ENCODE measurements at regions not wholly inside any gene's neighbourhood (a gene's known extent, or its start where the extent isn't known, plus 50 kb on each side); places are given as distances from the start of the nearest gene placed in this dataset.

DNA sequence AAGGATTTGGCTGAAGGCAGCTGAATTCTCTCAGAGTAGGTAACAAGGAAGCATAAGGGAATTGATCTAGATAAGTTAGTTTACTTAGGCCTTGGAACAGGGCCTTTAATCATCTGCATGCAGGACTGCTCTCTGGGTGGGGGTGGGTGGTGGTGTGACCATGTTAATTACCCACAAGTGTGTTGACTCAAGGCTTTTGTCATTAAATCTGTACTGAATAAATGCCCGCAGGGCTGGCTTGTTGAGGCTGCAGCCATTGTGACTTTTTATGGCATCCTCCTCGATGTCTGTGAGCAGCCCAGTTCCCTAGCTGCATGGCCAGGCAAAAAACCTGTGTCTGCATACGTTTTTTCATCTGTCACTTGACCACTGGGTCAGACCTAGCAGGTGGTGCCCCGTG lies 63.5 kb upstream of the ASCC3 start:
- DNase-seq, result no peak

DNA sequence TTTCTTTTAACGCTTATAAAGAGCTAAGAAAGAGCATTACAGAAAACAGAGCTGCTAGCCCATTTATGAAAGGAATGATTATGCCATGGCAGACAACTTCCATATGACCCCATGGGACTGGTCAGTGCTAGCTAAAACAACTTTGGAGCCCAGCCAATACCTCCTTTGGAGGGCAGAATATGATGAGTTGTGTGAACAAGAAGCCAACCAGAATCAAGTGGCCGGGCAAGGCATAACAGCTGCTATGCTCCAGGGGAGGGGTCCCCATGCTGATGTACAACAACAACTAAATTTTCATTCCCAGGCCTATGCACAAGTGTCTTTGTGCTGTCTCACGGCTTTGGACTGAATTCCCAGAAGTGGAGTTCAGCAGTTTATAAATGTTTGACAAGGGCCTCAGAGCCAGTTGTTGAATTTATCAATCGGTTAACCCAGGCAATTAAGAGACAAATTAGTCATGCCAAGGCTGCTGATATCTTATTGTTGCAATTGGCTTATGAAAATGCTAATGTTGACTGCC lies 65.0 kb upstream of the ASCC3 start:
- no peak for DNase-seq

DNA sequence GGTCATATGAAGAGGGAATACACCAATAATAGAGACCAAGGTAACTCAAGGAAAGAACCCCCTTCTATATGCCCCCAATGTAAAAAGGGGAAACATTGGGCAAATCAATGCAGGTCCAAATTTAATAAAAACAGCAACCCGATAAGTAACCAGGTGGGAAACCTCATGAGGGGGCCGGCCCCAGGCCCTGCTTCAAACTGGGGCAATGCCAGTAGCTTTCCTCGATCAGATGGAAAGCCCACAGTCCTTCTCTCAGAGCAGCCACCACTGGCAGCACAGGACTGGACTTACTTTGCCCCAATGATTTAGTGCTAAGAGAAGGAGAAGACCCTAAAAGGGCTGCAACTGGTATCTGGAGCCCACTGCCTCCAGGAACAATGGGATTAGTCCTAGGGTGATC lies 65.6 kb upstream of the ASCC3 start:
- no peak for DNase-seq

DNA sequence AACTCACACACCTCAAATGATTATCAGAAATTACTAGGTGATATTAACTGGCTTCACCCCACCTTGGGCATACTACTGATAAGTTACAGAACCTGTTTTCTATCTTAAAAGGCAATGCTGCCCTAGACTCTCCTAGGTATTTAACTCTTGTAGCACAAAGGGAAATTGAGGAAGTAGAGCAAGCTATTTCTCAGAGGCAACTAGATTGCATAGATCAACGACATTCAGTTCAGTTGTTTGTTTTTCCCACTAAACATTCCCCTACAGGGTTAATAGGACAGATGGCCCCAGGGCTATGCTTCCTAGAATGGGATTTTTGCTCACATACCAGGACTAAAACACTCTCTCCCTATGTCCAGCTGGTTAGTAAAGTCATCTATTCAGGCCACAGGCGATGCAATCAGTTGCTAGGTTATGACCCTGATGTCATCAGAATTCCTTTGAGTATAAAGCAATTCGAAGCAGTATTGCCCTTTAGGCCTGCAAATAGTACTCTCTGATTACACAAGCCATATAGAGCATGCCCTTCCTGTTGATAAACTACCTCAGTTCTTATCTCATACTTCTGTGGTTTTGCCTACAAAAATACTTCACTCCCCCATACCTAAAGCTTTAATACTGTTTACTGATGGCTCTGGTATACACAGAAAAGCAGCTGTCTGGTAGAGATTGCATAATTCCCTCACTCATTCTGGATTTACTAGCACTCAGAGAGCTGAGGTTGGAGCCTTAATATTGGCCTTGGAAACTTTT lies 67.4 kb upstream of the ASCC3 start:
- no peak for DNase-seq

GRCh38 chr6:100952006-100952405 lies 70.9 kb upstream of the ASCC3 start:
- no peak for DNase-seq

- no peak for DNase-seq
Measured at GRCh38 chr6:100959280-100959679, 78.2 kb upstream of the ASCC3 start.

GRCh38 chr6:100962466-100962865 lies 81.3 kb upstream of the ASCC3 start:
- no peak for DNase-seq

DNA sequence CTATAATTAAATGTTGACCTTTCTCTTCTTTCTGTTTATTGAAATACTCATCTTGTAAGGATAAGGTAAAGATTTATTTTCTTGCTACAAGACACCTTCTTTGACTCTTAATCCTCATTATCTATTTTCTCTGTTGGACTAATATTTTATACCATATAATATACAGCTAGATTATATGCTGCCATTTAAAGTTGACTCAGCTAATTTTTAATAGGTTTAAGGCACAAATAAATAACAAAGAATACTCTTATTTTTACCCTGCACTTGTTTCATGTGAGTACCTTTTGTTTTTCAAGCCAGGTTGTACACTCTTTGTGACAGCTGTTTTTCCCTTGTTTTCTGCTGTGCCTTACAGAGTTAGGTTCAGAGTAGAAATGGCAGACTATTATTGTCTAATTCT lies 83.9 kb upstream of the ASCC3 start:
- DNase-seq, result no peak

DNA sequence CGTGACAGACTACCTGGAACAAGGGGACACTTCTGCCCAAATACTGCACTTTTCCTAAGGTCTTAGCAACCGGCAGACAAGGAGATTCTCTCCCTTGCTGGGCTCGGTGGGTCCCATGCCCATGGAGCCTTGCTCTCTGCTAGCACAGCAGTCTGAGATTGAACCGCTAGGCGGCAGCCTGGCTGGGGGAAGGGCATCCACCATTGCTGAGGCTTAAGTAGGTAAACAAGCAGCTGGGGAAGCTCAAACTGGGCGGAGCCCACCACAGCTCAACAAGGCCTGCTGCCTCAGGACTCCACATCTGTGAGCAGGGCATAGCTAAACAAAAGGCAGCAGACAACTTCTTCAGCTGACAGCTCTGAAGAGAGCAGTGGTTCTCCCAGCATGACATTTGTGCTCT lies 87.8 kb upstream of the ASCC3 start:
- no peak for DNase-seq

DNA sequence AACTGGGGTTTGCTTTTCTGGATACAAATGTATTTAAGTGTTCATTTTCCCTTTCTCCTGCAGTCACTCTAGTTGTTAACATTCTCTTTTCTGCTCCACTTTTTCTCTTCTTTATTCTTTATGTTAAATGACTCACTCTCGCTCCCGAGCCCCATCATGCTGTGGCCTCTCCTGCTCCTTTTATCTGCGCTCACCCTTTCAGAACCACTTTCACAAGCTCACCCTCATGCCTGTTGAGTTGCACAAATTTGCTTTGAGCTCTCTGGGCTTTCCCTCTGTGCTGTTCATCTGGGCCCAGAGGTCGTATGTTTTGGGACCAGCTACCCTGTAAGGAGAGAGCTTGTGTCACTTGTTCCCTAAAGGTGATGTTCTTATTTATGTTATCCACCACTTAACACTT lies 98.1 kb upstream of the ASCC3 start:
- DNase-seq, result no peak

- DNase-seq, result no peak
Measured at GRCh38 chr6:100980949-100981348, 99.8 kb upstream of the ASCC3 start.

GRCh38 chr6:100986921-100987320 lies 105.8 kb upstream of the ASCC3 start:
- DNase-seq, result no peak

DNA sequence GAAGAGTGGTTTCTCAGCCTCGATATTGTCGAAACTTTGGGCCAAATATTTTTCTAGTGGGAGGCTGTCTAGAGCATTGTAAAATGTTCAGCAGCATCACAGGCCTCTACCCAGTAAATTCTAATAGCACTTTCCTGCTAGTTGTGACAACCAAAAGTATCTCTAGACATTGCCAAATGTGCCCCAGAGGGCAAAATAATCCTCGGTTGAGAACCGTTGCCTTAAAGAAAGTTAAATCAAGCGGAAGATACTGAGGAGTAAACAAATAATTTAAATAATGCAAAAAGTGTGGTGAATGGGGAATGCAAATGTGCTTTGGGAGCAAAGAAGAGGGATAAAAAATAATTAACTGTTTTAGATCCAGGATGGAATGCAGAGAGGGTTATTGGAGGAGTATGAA lies 106.4 kb upstream of the ASCC3 start:
- DNase-seq, result no peak

DNA sequence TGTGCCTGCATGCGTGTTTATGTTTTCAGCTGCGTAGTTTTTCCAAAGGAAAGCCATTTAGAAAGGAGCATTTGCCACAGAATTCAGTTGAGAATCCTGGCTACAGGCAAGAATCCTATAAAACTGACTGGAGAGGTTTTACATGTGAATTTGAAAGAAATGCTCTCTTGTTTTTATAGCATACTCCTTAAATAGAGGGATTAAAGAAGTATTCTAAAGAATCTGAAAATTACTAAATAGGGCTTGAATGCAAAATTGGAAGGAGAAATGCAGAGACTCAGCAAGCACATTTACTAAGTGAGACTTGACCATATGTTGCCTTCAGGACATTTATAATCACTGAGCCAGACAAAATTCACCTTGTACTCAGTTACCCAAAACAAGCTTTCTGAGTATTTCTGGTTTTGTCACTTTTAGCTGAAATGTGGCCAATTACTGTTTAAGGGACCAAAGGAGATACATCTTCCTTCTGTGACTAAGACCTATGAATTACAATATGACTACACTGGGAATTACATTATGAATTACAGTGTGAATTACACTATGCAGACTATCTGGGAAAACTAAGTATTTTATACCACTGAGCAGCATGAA lies 107.4 kb upstream of the ASCC3 start:
- no peak for DNase-seq

DNA sequence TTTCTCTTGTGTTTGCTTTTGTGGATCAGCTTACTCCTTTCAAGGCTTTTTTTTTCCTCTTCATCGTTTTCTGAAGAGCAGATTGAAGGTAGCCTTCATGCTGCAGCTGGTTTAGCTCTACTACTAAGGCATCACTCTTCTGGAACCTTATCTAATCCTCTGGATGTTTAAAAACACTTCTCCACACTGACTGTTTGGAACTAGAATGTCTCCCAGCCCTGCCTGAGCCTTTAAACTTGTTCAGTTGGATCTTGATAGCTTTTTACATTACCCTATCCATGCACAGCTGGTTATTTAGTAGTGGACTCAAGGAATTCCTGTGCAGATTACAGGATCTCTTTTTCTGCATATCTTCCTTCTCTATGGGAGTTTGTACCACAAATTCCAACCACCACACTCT lies 108.9 kb upstream of the ASCC3 start:
- DNase-seq, result no peak

GRCh38 chr6:100996409-100996808 lies 115.3 kb upstream of the ASCC3 start:
- DNase-seq, result no peak

GRCh38 chr6:100998111-100998510 lies 117.0 kb upstream of the ASCC3 start:
- DNase-seq, result no peak

- no peak for DNase-seq
Measured at GRCh38 chr6:100999034-100999597, 118.0 kb upstream of the ASCC3 start.

- no peak for DNase-seq
Measured at GRCh38 chr6:101000341-101000740, 119.2 kb upstream of the ASCC3 start.

GRCh38 chr6:101001012-101001411 lies 119.9 kb upstream of the ASCC3 start:
- DNase-seq, result no peak

GRCh38 chr6:101001607-101002006 lies 120.5 kb upstream of the ASCC3 start:
- DNase-seq, result no peak

- DNase-seq, result no peak
Measured at GRCh38 chr6:101003075-101003474, 121.9 kb upstream of the ASCC3 start.

GRCh38 chr6:101011186-101011585 lies 130.1 kb upstream of the ASCC3 start:
- no peak for DNase-seq

- DNase-seq, result no peak
Measured at GRCh38 chr6:101013612-101014195, 132.6 kb upstream of the ASCC3 start.

Data from NCI-H2081 treated with DMSO at 0.1 percent for 48 hours (cell line).